Stimulated activated CD4-positive, alpha-beta T cell treated with anti-CD3 and anti-CD28 coated beads, Interleukin-4, amount 100 ng/mL, for 48 hours (primary cell): ENCODE measurements at regions not wholly inside any gene's neighbourhood (a gene's known extent, or its start where the extent isn't known, plus 50 kb on each side); places are given as distances from the start of the nearest gene placed in this dataset.
"Not testable (repeated sequence)": the region's sequence is repeated elsewhere in the genome, so short reads cannot be mapped to it uniquely, and the experiment has no call there.

Experiments
- DNase-seq, 2 donors: peaks; one replicate each; pipeline ENCODE4 v3.0.0-alpha.2; 2020; ENCODE audit warnings: low read depth in 2 of 2

GRCh38 chr13:89470901-89471300 is 1799.7 kb downstream of the SLITRK5 start:
- DNase-seq: no peak

DNA sequence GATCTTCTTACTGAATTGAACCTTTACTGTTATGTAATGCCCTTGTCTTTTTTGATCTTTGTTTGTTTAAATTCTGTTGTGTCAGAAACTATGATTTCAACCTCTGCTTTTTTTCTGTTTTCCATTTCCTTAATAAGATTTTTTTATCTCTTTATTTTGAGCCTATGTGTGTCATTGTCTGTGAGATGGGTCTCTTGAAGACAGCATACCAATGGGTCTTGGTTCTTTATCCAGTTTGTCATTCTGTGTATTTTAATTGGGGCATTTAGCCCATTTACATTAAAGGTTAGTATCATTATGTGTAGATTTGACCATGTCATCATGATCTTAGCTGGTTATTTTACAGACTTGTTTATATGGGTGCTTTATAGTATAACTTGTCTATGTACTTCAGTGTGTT is 1803.3 kb downstream of the SLITRK5 start:
- DNase-seq: no peak

DNA sequence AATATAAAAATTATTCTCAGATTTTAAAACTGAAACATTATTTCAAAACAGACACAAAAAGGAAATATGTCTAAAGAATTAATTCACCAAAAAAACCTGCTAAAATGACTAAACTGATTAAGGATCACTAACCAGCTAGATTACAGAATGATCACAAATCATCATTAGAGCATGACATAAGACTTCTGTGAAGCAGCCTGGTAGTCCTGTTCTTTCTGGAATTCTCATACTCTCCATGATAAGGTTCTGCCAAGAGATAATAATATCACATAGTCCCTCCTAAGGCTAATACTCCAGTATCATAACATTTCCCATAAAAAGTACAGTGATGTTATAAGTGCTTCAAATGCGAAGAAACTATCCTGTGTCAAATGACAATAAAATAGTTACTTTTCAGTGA is 1814.9 kb downstream of the SLITRK5 start:
- DNase-seq: no peak

DNA sequence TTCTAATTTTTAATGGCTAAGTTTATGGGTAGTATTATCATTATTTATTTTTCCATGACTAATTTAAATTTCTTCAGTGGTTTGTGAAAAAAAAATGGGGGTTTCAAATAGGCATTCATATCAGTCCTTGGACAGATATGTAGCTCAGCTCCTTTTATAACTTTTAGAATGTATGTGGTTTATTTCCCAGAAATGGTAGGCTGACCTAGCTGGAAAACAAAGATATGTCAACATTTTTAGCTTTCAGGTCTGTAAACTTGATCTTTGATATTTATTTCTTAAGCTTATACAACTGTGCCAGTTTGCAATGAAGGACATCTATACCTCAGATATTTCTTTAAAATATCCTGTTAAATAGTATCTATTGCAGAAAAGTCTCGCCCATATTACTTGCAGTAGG is 1815.5 kb downstream of the SLITRK5 start:
- no peak for DNase-seq

GRCh38 chr13:89490661-89491060 is 1819.5 kb downstream of the SLITRK5 start:
- no peak for DNase-seq

DNA sequence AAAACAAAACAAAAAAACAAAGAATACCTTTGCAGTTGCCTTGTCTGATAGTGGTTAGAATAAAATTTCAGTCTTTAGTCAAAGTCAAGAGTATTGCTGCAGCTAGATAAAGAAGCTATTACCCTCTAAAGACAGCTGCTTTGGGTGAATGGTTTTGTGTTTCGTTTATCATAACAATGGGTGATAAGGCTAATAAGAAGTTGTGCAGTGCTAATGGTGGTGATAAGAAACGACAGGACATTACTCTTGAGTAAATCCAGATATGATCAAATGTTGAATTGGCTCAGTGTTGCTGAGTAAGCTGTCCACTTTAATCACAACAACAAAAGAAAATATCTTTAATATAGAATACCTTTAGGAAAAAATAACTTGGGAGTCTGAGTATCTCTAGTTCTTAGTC is 1825.3 kb downstream of the SLITRK5 start:
- no peak for DNase-seq

DNA sequence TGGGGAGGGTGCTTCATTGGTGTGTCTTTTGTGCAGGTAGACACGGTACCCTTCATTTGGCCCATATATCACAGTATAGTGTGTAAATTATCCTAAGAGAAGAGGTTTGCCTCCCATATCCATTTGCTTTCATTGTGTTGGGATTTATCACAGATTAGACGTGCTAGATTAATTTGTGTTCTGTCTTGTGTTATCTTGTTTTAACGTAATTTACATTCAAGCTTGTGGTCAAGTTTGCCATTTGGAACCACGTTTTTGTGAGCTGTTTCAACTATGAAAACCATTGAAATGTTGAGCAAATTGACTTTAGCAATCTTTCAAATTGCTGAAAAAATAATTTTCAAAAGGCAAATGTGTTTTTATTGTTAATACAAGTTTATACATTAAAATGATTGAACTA is 1826.5 kb downstream of the SLITRK5 start:
- DNase-seq: no peak

DNA sequence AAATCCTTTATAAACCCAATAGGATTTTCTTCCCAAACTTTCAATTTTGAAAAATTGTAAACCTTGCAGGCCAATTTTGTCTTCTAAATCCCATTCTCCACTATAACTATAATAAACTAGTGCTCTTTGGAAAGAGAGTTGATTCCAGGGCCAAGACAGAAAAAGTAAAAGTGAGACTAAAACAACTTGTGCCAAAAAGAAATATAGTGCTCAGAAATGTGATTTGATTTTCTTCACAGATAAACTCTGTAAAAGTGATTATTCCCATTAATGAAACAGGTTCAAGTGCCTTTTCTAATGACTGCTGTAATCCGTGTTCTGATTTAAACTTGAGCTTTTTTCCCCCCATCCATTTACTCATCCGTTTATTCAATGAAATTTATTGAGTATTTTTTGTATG is 1831.1 kb downstream of the SLITRK5 start:
- DNase-seq: no peak

- DNase-seq: no peak
Measured at GRCh38 chr13:89514534-89515312, 1832.8 kb upstream of the MIR17HG start.

- DNase-seq: no peak
Measured at GRCh38 chr13:89515948-89516347, 1831.5 kb upstream of the MIR17HG start.

DNA sequence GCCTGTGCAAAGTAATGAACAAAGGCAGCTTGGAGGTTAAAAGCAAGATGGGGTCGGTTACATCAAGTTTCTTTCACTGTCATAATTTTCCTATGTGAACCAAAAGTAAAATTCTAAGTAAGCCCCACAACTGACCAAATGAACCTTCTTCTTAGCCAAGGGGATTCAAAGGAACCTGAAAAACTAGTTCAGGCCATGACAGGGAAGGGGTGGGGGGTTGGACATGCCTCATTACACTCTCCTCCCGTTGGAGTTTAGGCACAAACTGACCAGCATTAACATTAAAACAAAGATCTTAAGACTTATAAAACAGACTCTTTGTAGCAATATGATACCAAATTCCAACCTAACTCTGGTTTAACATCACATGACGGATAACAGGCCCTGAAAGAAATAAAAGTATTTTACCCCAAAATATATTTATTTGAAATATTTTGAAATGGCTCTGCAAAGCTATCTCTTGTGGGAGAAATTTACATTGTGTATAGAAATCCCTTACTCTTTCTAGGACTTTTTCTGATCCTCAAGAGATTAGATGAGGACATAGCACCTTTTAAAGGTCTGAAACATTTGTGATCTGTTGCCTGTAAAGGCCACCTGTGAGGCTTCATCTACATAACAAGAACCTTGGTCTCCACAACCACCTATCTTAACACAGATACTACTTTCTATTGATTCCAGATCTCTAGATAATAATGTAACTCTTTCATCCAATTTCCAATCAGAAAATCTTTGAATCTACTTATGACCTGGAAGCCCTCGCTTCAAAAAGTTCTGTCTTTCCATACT is 1829.0 kb upstream of the MIR17HG start:
- DNase-seq: no peak

GRCh38 chr13:89520468-89520867 is 1827.0 kb upstream of the MIR17HG start:
- DNase-seq: no peak

DNA sequence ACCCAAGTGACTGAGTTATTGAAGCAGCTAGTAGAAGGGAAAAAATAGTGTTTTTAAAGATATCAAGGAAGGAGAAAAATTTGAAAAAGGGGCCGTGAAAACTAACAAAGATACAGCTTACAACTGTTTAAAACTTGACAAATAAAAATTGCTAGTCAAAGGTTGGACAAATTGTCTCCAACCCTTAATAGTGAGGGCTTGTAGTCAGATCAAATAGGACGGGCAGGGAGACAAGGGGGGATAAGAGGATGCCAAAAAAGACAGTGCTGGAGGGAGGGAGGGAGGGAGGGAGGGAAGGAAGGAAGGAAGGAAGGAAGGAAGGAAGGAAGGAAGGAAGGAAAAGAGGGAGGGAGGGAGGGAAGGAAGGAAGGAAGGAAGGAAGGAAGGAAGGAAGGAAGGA is 1825.8 kb upstream of the MIR17HG start:
- DNase-seq: not testable (repeated sequence)

GRCh38 chr13:89541091-89542030 is 1806.1 kb upstream of the MIR17HG start:
- no peak for DNase-seq

DNA sequence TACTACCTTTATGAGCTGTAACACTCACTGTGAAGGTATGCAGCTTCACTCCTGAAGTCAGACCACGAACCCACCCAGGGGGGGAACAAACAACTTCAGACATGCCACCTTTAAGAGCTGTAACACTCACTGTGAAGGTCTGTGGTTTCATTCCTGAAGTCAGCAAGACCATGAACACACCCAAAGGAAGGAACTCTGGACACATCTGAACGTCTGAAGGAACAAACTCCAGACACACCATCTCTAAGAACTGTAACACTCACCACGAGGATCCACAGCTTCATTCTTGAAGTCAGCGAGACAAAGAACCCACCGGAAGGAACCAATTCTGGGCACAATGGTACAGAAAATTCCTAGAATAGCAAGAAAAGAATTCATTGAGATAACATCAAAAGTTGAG is 1796.5 kb upstream of the MIR17HG start:
- no peak for DNase-seq

- no peak for DNase-seq
Measured at GRCh38 chr13:89554801-89555200, 1792.7 kb upstream of the MIR17HG start.

- no peak for DNase-seq
Measured at GRCh38 chr13:89565476-89566100, 1781.9 kb upstream of the MIR17HG start.

DNA sequence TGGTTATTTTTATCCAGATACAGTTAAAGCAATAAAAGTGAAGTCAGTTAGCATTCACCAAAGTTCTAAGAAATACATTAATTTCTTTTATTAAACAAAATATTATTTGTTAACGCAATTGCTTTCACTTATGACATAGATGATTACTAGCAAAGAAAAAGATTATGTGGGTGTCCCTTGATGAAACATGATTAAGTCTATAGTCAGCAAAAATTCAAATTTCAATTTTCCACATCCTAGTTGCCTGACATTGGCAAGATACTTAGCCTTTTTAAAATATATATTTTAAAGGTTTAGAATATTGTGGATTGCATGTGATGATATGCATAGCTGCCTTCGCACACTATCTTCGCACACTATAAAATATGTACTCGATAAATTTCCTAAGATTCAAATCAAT is 1780.5 kb upstream of the MIR17HG start:
- DNase-seq: no peak

GRCh38 chr13:89568276-89568675 is 1779.2 kb upstream of the MIR17HG start:
- no peak for DNase-seq

DNA sequence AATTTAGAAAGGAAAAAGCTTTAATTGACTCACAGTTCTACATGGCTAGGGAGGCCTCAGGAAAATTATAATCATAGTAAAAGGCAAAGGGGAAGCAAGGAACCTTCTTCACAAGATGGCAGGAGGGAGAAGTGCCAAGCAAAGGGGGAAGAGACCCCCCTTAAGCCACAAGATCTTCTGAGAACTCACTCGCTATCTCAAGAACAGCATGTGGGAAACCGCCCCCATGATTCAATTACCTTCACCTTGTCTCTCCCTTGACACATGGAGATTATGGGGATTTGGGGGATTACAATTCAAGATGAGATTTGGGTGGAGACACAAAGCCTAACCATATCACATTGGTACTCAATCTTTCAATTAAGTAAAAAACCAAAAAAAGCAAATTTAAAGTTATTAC is 1778.7 kb upstream of the MIR17HG start:
- DNase-seq: no peak

DNA sequence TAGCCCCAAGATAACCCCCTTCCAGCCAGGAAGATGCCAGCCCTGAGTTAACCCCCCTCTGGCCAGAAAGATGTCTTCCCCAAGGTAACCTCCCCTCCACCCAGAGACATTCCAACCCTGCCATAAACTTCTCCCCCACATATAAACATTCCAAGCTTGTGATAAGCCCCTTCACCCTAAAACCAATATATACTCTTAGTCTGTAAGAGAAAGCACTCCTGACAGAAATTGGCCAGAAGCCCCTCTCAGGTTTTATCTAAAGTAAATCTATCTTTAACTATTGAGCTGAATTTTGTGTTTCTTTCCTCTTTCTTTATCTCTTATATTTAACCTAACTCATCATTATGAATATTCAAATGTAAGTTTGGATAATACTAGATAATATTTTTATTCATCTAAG is 1775.8 kb upstream of the MIR17HG start:
- no peak for DNase-seq

DNA sequence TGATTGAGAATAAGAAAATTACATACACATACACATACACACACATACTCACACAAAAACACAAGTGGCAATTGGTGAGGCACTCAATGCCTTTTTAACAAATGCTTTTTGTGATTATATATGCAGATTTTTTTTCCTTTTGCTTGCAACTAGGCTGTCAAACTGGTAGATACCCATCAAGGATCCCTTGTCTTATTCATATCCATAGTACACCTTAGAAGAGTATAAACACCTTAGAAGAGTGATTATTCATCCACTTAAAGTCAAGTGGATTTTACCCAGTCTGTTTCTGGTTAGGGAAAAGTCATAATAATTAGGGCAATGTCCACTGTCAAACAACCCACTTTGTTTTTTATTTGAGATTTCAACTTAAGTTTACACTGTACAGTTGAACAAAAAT is 1773.4 kb upstream of the MIR17HG start:
- DNase-seq: no peak
